Stimulated activated CD4-positive, alpha-beta T cell treated with anti-CD3 and anti-CD28 coated beads, Interleukin-2, amount 100 ng/mL, for 48 hours (primary cell): ENCODE measurements at regions not wholly inside any gene's neighbourhood (a gene's known extent, or its start where the extent isn't known, plus 50 kb on each side); places are given as distances from the start of the nearest gene placed in this dataset.
"Not testable (repeated sequence)": the region's sequence is repeated elsewhere in the genome, so short reads cannot be mapped to it uniquely, and the experiment has no call there.

ENCODE experiments used
- DNase-seq, 2 donors: peaks; one replicate each; pipeline ENCODE4 v3.0.0-alpha.2; 2020

- no peak for DNase-seq
These were observed 172.0 kb upstream of the IL15 start for GRCh38 chr4:141464366-141464765.

- DNase-seq = no peak
These were observed 171.2 kb upstream of the IL15 start for GRCh38 chr4:141465171-141465570.

- no peak for DNase-seq
These were observed 169.2 kb upstream of the IL15 start for GRCh38 chr4:141467225-141467624.

- DNase-seq = no peak
These were observed 167.0 kb upstream of the IL15 start for GRCh38 chr4:141469392-141469791.

- no peak for DNase-seq
These were observed 163.3 kb upstream of the IL15 start for GRCh38 chr4:141473026-141473540.

- DNase-seq = no peak
These were observed 162.4 kb upstream of the IL15 start for GRCh38 chr4:141473952-141474351.

GRCh38 chr4:141480950-141481349 is 155.4 kb upstream of the IL15 start:
- DNase-seq = no peak

GRCh38 chr4:141484298-141484697 is 152.1 kb upstream of the IL15 start:
- DNase-seq = not testable (repeated sequence)

- no peak for DNase-seq
These were observed 149.9 kb upstream of the IL15 start for GRCh38 chr4:141486375-141486997.

GRCh38 chr4:141497627-141498026 is 138.8 kb upstream of the IL15 start:
- DNase-seq = no peak

- DNase-seq = no peak
These were observed 137.0 kb upstream of the IL15 start for GRCh38 chr4:141499261-141499853.

- DNase-seq = no peak
These were observed 135.0 kb upstream of the IL15 start for GRCh38 chr4:141501395-141501794.

GRCh38 chr4:141501931-141502330 is 134.5 kb upstream of the IL15 start:
- no peak for DNase-seq

- DNase-seq = no peak
These were observed 133.6 kb upstream of the IL15 start for GRCh38 chr4:141502755-141503154.

- DNase-seq = no peak
These were observed 133.1 kb upstream of the IL15 start for GRCh38 chr4:141503260-141503659.

GRCh38 chr4:141511055-141511454 is 125.3 kb upstream of the IL15 start:
- DNase-seq = no peak

- no peak for DNase-seq
These were observed 122.5 kb upstream of the IL15 start for GRCh38 chr4:141513866-141514265.

- no peak for DNase-seq
These were observed 118.2 kb upstream of the IL15 start for GRCh38 chr4:141518222-141518621.

- DNase-seq = no peak
These were observed 112.3 kb upstream of the IL15 start for GRCh38 chr4:141524116-141524515.

GRCh38 chr4:141524841-141525240 is 111.5 kb upstream of the IL15 start:
- DNase-seq = no peak

GRCh38 chr4:141530627-141531026 is 105.8 kb upstream of the IL15 start:
- DNase-seq = no peak

- DNase-seq = no peak
These were observed 101.4 kb upstream of the IL15 start for GRCh38 chr4:141534985-141535384.

GRCh38 chr4:141538001-141538400 is 98.4 kb upstream of the IL15 start:
- no peak for DNase-seq

GRCh38 chr4:141540643-141541042 is 95.7 kb upstream of the IL15 start:
- DNase-seq = no peak

GRCh38 chr4:141541851-141542250 is 94.5 kb upstream of the IL15 start:
- DNase-seq = no peak
